Transverse colon (tissue), 4 donors: ENCODE measurements at regions not wholly inside any gene's neighbourhood (a gene's known extent, or its start where the extent isn't known, plus 50 kb on each side); places are given as distances from the start of the nearest gene placed in this dataset.

Experiments
- CTCF ChIP-seq, 5 experiments: fragments of 200-600 bp in 3 of 5; fragments of 450-650 bp in 2 of 5; sonication (generic) in 3 of 5; IDR thresholded peaks; 1 replicate in 2 of 5; 2 replicates in 3 of 5; pipeline ENCODE4 v1.5.1; 2016 to 2017; ENCODE audit warnings: antibody characterized with exemption in 5 of 5, inconsistent platforms in 3 of 5, mild to moderate bottlenecking in 2 of 5, moderate library complexity in 1 of 5
- EP300 ChIP-seq: sonication (generic); formaldehyde crosslinking; IDR thresholded peaks from one replicate; pipeline ENCODE4 v1.6.1; 2017; ENCODE audit warnings: antibody characterized with exemption, low read depth
- POLR2A ChIP-seq: fragments of 450-650 bp; IDR thresholded peaks from one replicate; pipeline ENCODE4 v1.6.1; 2016; ENCODE audit warnings: antibody characterized with exemption, mild to moderate bottlenecking, moderate library complexity
- POLR2AphosphoS5 ChIP-seq, 3 donors: sonication (generic); formaldehyde crosslinking; IDR thresholded peaks; one replicate each; pipeline ENCODE4 v1.6.1; 2016; ENCODE audit warnings: antibody characterized with exemption in 3 of 3

DNA sequence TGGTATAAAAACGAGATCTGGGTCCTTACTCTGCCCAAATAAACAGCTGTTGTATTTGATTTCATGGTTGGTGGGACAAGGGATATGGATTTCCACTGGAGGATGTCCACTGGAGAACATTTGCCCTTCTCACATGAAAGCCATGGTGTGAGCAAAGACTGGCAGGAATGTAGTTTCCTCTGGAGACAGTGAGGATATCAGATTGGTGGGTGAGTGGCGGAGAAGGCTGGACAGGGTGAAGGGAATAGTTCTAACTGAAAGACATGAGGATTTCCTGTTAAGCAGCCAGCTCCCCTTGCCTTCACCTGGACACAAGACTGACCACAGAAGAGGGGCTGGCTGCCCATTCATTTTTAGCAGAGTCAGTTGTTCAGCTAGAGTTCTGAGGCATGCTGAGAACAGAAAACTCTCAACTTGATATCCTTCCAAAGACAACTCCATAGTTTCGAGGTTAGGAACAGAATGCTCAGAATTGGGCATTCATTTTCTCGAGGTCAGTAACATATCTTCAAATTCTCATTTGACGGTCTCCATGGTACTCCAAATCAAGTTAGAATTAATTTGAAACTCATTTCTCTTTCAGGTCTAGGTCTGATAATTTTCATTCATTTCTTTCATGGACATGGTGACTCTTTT lies 365.7 kb downstream of the LRIG3 start:
- TF ChIP-seq POLR2AphosphoS5 (IDR thresholded peaks at IDR 0.05): no peak
- TF ChIP-seq CTCF (IDR thresholded peaks at IDR 0.05): no peak
- TF ChIP-seq POLR2A: no peak
- TF ChIP-seq EP300: no peak
